Stimulated activated CD8-positive, alpha-beta memory T cell treated with anti-CD3 and anti-CD28 coated beads, Interleukin-7, amount 100 ng/mL, for 48 hours (primary cell): ENCODE measurements at regions not wholly inside any gene's neighbourhood (a gene's known extent, or its start where the extent isn't known, plus 50 kb on each side); places are given as distances from the start of the nearest gene placed in this dataset.

Experiments
- DNase-seq, 2 donors: peaks; one replicate each; pipeline ENCODE4 v3.0.0-alpha.2; 2020; ENCODE audit warnings: low read depth in 1 of 2; ENCODE audit errors: extremely low read depth in 1 of 2

DNA sequence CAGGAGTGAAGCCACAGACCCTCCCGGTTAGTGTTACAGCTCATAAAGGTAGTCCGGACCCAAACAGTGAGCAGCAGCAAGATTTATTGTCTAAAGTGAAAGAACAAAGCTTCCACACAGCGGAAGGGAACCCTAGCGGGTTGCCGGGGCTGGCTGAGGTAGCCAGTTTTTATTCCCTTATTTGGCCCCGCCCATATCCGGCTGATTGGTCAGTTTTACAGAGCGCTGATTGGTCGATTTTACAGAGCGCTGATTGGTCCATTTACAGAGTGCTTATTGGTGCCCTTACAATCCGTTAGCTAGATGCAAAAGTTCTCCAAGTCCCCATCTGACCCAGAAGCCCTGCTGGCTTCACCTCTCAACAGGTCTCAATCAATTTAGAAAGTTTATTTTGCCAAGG lies 126.0 kb upstream of the RFC3 start:
- DNase-seq, result no peak

DNA sequence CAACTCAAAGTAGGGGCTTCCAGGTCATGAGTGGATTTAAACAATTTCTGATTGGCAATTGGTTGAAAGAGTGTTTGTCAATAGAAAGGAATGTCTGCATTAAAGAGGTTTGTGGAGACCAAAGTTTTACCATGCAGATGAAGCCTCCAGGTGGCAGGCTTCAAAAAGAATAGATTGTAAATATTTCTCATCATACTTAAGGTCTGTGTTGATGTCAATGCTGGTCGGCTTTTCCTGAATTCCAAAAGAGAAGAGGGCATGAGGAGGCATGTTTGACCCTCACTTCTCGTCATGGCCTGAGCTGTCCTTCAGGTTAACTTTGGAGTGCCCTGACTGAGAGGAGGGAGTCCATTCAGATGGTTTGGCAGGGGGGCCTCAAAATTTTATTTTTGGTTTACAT lies 125.4 kb upstream of the RFC3 start:
- no peak for DNase-seq

DNA sequence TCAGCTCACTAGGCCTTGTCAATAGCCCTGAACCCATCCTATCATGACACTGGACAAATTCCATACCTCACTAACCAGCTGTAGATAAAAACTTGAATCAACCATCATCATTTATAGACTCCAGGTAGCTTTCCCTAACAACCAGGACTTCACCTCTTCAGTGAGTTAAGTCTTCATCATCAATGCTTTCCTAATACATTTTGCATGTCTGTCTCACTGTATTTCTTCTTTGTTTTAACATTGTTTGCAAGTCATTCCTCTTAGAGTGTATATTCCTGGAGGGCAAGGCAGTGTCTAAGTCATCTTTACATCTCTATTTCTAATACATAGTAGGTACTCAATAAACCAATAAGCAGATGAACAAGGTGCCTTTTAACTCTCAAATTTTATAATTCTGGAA lies 123.4 kb upstream of the RFC3 start:
- no peak for DNase-seq

DNA sequence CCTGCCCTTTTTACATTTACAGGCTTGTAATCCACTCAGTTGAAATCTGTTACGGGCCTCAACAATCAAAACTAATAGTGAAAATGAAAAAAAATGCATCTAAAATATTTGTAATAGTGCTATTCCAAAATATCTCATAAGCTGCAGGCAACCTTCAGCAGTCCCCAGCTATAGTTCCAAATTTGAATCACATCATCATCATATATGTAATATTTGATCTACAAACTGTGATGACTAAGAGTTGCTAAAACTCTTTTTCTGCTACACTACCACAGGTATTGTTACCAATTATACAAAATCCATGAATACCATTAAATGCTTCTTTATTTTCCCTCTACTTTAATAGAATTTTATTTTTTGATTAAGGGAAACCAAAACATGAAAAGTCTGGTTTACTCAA lies 121.4 kb upstream of the RFC3 start:
- no peak for DNase-seq

DNA sequence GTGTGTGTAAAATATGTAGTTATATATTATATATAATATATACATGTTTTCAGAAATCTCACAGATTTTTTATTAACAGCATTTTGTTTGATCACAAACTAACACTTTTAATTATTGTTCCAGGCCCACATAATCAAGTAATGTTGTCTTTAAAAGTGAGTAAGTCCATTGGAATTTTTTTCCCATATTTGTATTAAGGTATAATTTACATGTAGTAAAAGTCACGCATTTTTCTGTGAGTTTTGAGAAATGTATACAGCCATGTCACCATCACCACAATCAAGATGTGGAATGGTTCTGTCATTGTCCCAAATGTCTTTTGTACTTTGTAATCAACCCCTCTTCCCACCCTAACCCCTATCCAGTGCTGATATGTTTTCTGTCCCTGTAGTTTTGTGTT lies 120.0 kb upstream of the RFC3 start:
- no peak for DNase-seq

DNA sequence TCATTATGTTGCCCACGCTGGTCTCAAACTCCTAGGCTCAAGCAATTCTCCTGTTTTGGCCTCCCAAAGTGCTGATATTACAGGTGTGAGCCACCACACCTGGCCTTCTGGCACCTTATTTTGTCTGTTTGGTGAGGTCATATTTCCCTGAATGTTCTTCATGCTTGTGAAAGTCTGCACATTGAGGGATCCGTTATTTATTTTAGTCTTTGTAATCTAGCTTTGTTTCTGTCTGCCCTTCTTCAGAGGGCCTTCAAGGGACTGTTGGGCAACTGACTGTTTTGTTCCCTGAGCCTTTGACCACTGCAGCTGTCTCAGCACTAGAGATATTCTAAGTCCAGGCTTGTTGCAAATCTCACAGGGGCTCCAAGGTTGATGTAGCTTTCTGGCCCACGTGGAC lies 110.5 kb upstream of the RFC3 start:
- no peak for DNase-seq

DNA sequence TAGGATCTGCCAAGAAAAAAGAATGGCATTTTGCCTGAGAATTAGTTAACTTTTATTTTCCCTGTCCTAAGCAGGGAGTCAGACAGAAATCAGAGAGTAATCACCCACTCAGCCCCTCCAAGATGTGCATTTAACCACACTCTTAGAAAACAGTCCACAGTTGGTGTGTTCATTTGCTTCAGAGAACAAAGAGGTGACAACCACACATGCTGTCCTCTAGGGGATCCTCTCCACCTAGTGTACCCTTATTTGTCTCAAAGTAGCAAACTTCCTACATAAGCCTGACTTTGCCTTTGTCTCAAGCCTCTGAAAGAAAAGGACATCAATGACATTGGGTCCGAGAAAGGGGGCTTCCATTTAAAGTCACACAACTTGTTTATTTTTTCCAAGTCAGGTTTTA lies 107.0 kb upstream of the RFC3 start:
- no peak for DNase-seq

DNA sequence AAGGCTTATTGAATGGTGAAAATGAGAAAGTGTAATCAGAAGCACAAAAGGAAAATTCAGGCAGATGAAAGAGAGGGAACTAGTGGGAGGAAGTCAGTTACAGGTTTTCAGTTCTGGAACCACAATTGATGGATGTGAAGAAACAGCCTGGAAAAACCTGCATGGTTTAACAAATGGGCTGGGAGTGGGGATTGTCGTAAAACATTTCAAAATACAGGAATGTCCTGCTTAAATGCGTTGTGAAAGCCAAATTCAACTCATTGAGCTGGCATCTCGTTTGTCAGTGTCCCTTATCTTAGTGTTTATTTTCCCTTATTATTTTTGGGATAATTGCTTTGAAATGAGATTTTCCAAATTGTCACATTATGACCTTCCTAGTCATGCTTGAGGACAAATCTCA lies 106.5 kb upstream of the RFC3 start:
- DNase-seq, result no peak

DNA sequence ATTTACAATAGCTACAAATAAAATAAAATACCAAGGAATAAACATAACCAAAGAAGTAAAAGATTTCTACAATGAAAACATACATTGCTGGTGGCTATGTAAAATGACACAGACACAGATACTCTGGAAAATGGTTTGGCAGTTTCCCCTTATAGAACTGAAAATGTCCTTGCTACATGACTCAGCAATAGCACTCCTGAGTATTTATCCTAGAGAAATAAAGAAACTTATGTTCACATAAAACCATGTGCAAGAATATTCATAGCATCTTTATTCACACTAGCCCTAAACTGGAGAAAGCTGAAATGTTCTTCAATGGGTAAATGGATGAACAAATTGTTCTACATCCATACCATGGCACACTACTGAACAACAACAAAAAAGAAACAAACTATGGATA lies 100.2 kb upstream of the RFC3 start:
- DNase-seq, result no peak

DNA sequence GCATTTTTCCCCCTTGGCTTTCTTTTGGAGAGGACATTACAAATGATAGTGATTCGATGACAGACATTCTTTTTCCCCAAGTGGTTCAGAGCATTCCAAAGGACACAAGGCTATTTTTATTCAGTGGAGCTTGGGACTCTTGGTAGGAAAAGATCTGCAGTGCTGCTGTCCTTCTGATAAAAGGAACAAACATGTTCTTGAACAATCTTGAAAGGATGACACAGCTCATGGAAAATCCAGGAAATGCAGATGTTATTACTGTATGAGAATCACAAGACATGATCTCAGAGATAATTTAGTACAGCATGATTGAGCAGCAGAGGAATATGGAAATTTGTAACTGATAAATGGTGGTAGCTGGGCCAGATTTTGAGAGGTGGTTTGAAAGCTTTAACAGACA lies 96.2 kb upstream of the RFC3 start:
- no peak for DNase-seq

DNA sequence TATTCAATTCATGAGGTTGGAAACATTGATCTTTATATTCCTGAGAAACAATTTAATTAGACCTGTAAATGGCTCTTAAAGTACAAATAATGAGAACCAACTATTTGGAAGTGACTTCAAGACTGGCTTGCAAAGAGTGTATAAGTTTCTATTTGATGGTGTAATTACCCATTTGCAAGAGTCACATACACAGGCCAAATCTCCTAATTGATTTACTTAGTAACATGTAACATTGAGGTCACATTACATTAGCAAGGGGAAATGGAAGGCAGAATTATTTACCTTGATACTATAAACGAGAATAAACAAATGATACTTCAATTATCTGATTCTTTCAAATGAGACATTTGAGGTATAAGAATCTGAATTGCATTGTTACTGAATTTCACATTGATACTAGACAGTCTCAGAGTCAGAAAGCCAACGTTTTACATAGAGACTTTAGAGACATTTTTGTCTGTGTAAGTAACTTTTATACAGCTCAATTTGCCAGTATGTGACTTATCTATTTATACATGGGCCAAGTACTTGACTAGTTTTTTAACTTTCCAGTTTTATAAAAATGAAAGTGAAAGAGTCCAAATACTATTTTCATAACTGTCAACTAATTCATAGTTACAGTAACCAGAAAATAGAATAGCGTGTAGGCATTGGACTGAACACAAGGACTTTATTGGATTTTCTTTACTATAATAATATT lies 95.6 kb upstream of the RFC3 start:
- DNase-seq, result no peak

DNA sequence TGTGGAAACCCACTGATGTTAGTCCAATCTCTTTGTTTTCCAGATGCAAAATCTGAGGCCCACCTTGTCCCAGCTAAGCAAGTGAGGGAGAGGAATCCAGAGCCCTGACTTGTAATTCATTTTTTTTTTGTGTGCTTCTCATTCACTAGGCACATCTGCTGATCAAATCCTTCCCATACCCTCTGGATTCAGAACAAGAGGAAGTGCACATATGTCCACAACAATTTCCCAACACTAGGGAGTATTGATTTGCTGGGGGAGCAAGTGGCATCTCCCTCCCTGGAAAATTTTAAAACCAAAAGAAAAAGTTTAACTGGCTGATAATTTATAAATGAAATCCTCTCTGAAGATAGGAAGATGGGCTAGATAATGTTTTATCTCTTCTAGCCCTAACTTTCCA lies 94.6 kb upstream of the RFC3 start:
- DNase-seq, result no peak

DNA sequence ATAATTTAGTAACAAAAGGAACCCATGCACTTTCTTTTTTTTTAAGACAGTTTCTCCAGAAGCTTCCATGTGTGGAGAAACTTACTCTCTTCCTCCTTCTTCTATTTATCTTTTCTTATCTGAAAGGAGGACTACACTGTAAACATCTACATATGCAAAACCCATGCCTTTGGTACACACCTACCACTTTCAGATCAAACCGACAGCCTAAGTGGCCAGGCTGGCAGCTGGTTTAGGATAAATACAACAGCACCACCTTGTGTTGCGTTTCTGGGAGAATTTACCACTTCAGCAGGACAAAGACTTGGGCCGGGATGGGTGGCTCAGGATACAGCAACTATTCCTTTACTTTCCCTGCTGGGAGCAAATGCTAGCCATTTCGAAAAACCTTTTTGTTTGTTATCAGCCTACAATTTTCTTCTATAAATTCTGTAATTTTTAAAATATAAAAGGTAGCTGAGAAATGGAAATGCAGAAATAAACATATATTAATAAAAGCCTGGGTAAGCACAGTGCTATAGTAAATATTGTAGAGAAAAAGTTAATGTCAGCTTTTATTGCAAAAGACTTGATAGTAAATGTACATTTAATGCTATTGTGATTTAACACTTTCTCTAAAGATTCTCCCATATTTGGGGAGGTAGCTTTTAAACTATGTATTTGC lies 94.0 kb upstream of the RFC3 start:
- DNase-seq, result peak in 1 of 2 donors; percentile 47

DNA sequence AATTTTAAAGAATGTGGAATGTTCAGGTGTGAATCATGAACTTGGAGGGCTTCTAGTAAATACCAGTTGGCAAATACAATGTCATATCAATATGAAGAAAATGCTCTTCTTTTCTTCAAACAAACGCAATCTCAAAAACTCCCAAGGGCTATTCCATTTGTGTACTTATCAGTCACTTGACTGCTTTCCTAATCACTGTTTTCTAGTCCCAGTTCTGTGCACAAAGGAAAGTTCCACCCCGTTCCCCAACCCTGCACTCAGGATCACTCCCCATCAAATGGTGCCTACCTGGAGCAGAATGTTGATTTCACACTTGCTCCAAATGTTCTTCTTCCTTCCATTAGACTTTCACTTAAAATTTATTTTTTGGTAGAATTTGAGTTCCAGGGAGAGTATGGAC lies 92.6 kb upstream of the RFC3 start:
- no peak for DNase-seq

DNA sequence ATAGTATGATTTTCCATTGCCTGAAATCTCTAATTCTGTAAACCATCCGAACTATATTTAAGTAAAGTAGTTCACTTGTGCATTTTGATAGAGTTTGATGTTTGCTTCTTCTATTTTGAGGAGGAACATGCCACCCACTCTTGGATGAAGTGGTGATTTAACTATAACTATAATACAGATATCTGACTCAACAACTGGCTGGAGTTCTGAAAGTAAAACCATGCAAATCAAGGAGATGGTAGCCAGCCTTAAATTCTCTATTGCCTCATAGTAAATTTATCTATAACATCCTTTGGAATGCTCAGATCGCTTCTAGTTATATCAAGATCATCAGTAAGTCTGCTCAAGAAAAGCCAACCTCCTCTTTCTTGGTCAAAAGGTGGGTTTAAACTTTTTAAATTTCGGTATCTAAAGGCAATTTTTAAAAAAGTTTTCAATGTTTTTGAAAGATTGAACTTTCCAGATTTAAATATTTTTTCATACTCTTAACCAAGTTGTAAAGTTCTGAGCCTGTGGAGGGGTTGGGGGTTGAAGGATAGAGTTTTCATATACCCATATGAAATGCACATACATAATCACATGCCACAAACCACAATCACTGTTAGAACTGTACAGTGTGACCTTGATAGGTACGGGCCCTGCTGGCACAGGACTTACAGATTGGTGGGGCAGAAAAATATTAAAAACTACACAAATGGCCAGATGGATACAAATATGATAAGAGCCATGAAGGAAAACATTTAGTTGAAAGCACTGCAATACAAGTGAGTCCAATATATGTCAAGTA lies 90.5 kb upstream of the RFC3 start:
- DNase-seq, result no peak

DNA sequence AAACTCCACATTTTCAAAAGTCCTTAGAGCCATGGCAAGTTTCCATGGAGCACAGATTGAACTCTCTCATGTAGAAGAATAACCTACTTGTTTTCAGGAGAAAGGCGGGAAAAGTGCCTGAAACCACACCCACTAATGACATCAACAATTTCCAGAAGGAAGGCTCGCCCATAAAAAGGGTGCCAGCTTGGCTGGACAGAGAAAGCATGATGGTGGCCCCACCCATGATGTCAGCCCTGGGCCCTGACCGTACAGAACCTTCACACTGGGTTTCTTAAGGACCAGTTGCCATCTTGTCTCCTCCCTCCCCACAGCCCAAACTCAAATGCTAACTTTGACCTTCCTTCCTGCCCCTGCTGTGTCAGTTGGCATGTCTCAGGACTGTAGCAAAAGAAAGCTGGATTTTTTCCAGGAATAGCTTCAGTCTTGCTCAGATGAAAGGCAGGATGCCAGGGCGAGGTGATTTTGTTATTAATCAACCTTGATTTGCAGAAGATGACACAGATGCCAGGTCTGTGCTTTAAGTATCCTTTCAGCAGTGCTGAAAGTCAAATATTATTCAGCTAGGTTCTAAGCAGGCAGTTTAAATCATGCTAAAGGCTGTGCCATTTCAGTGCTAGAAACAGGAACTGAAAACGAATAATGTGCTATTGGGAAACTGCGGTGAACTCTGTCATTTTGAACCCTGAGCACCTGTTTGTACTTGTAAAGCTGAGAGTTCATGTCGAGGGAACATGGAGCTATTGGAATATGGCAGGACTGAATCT lies 89.5 kb upstream of the RFC3 start:
- DNase-seq, result no peak

DNA sequence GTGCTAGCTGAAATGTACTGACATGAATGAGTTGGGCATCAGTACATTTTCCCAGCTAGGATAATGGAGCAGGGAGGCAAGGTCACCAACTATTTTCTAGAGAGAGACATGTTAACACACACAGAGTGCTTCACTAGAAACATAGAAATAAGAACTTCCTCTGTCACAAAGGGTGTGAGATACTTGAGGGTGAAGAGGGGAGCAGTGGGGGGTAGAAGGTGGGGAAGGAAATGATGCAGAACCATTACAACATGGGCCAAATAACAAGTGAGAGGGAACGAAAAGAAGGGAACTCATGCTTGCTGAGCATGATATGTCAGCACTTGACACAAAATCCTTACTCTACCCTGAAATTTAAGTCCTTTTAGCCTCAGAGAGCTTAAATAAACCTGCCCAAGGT lies 87.8 kb upstream of the RFC3 start:
- DNase-seq, result no peak

DNA sequence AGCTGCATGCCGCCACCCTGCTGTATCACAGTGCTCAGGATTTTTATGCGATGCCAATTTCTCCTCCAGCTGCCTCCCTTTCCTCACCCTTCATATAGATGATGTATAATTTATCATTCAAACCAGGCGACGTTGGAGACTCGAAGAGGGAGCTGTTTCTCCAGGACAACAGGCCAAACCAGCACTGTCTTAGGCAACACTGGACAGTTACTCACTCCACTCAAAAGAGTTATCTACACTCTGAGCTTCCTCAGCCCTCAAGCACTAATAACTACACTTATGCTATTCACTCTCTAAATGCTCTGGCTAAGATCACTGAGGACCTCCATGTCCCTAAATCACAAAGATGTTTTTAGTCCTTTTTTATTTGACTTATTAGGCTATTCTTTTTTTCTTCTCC lies 87.3 kb upstream of the RFC3 start:
- DNase-seq, result no peak

DNA sequence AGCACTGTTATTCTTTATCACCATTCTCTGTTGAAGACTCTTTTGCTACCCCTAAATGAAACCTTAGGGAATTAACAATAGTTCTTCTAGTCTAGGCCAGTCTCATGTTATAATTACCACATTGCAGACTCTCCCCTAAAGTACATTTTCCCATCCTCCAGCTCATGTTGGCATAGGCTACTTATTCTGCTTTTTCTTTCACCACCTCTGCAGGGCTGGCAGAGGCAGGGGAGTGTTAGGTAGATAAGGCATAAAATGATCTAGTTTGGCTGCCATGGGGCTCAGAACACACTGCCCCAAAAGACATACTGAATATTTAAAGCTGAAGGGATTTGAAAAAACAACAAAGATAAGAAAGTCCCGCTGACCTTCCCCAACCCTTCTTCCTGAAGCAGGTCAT lies 82.7 kb upstream of the RFC3 start:
- no peak for DNase-seq

DNA sequence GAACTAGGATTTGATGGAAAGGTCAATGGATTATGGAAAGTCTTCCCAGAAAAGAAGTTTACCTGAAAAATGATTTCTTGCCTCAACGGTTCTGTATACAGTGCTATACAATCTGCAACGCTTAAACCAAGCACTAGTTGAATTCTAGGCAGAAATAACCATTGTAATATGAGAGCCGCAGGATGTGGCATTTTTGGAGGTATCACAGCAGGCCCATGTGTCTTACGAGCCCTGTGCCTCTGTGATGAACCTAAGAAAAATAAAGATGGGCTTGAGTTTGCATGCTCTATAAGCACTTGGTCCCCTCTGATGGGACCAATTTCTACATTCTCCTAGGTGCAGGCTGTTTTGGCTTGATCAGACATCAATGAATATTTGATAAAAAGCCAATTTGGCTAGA lies 78.7 kb upstream of the RFC3 start:
- no peak for DNase-seq

DNA sequence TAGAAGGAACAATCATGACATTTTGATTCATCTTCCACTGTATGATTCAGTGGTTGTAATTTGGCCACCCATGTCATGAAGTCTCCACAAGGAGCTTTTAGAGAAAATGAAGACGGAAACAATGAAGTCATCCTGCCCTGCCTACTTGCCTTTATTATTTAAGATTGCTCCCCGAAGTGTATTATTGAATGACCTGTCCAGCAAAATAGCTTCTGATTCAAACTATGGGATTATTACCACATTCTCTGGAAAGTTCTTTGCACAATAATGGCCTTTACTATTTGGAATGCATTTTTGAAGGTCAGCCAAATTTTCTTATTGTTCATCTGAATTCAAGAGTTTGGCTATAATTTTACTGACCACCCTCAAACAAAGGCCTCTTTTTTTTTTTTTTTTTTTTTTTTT lies 77.8 kb upstream of the RFC3 start:
- DNase-seq, result no peak

DNA sequence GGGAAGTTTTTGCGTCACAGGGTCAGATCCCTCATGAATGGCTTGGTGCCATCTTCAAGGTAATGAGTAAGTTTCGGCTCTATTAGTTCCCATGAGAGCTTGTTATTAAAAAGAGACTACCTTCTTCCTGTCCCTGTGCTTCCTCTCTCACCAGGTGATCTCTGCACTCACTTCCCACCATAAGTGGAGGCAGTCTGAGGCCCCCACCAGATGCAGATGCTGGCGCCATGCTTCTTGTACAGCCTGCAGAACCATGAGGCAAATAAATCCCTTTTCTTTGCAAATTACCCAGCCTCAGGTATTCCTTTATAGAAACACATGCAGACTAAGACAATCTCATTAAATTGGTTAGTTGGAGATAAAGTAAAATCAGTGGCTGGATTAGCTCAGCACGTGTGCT lies 75.6 kb upstream of the RFC3 start:
- DNase-seq, result no peak
